Vagina (tissue), 2 donors: ENCODE measurements at regions not wholly inside any gene's neighbourhood (a gene's known extent, or its start where the extent isn't known, plus 50 kb on each side); places are given as distances from the start of the nearest gene placed in this dataset.

Experiments
- CTCF ChIP-seq, 3 experiments: fragments of 450-650 bp in 2 of 3; fragments of 200-600 bp in 1 of 3; sonication (generic) in 1 of 3; IDR thresholded peaks; one replicate each; pipeline ENCODE4 v1.5.1; 2017 to 2019; ENCODE audit warnings: antibody characterized with exemption in 3 of 3, mild to moderate bottlenecking in 2 of 3, moderate library complexity in 2 of 3
- POLR2A ChIP-seq, 2 donors: fragments of 450-650 bp; IDR thresholded peaks; one replicate each; pipeline ENCODE4 v1.6.1; 2017; ENCODE audit warnings: antibody characterized with exemption in 2 of 2, mild to moderate bottlenecking in 2 of 2, moderate library complexity in 2 of 2

- TF ChIP-seq CTCF (IDR thresholded peaks at IDR 0.05) (no peak), POLR2A (IDR thresholded peaks at IDR 0.05) (no peak)
These were observed 734.5 kb downstream of the METTL15 start for GRCh38 chr11:28842716-28843115.
